OCI-LY1 (cell line): ENCODE measurements at regions not wholly inside any gene's neighbourhood (a gene's known extent, or its start where the extent isn't known, plus 50 kb on each side); places are given as distances from the start of the nearest gene placed in this dataset.

Experiments
- CTCF ChIP-seq: fragments of 200-600 bp; sonication (generic), shearing (Covaris generic); IDR thresholded peaks from 2 replicates; pipeline ENCODE4 v1.5.1; 2017; ENCODE audit warnings: mild to moderate bottlenecking, antibody characterized with exemption, low read length, moderate library complexity, mixed read lengths
- EZH2 ChIP-seq: fragments of 200-600 bp; sonication (generic), shearing (Covaris generic); IDR thresholded peaks from 2 replicates; pipeline ENCODE4 v1.8.0; 2017; ENCODE audit warnings: borderline replicate concordance, mixed run types, mild to moderate bottlenecking, antibody characterized with exemption, low read length, moderate library complexity, mixed read lengths

- no peak for TF ChIP-seq CTCF
- no peak for TF ChIP-seq EZH2
These were observed 270.8 kb upstream of the SESN3 start for GRCh38 chr11:95501761-95502266.
